ENCODE measurements at regions not wholly inside any gene's neighbourhood (a gene's known extent, or its start where the extent isn't known, plus 50 kb on each side); places are given as distances from the start of the nearest gene placed in this dataset.
"Not testable (repeated sequence)": the region's sequence is repeated elsewhere in the genome, so short reads cannot be mapped to it uniquely, and the experiment has no call there.

GRCh38 chr6:48591158-48591557 is 480.2 kb upstream of the PTCHD4 start:
- not testable (repeated sequence) for DNase-seq

- no peak for DNase-seq
Measured at GRCh38 chr6:48584846-48585245, 473.8 kb upstream of the PTCHD4 start.

- DNase-seq = no peak
Measured at GRCh38 chr6:48570656-48571055, 459.7 kb upstream of the PTCHD4 start.

GRCh38 chr6:48568856-48569255 is 457.9 kb upstream of the PTCHD4 start:
- DNase-seq = no peak

GRCh38 chr6:48567016-48567415 is 456.0 kb upstream of the PTCHD4 start:
- DNase-seq = no peak

GRCh38 chr6:48564036-48564820 is 453.2 kb upstream of the PTCHD4 start:
- no peak for DNase-seq

GRCh38 chr6:48563433-48563832 is 452.4 kb upstream of the PTCHD4 start:
- DNase-seq = no peak

- no peak for DNase-seq
Measured at GRCh38 chr6:48560408-48560807, 449.4 kb upstream of the PTCHD4 start.

GRCh38 chr6:48553467-48554189 is 442.6 kb upstream of the PTCHD4 start:
- no peak for DNase-seq

GRCh38 chr6:48552905-48553304 is 441.9 kb upstream of the PTCHD4 start:
- no peak for DNase-seq

- DNase-seq = no peak
Measured at GRCh38 chr6:48550603-48551002, 439.6 kb upstream of the PTCHD4 start.

- DNase-seq = no peak
Measured at GRCh38 chr6:48542191-48542590, 431.2 kb upstream of the PTCHD4 start.

- DNase-seq = no peak
Measured at GRCh38 chr6:48541649-48542048, 430.7 kb upstream of the PTCHD4 start.

- no peak for DNase-seq
Measured at GRCh38 chr6:48535582-48536009, 424.6 kb upstream of the PTCHD4 start.

- DNase-seq = not testable (repeated sequence)
Measured at GRCh38 chr6:48530978-48531377, 420.0 kb upstream of the PTCHD4 start.

GRCh38 chr6:48525849-48526248 is 414.9 kb upstream of the PTCHD4 start:
- no peak for DNase-seq

GRCh38 chr6:48520951-48521350 is 410.0 kb upstream of the PTCHD4 start:
- DNase-seq = no peak

GRCh38 chr6:48512390-48512789 is 401.4 kb upstream of the PTCHD4 start:
- no peak for DNase-seq

- DNase-seq = no peak
Measured at GRCh38 chr6:48511378-48511777, 400.4 kb upstream of the PTCHD4 start.

- no peak for DNase-seq
Measured at GRCh38 chr6:48505621-48506020, 394.6 kb upstream of the PTCHD4 start.

GRCh38 chr6:48493432-48493831 is 382.4 kb upstream of the PTCHD4 start:
- not testable (repeated sequence) for DNase-seq

GRCh38 chr6:48490658-48491057 is 379.7 kb upstream of the PTCHD4 start:
- no peak for DNase-seq

- DNase-seq = no peak
Measured at GRCh38 chr6:48486876-48487275, 375.9 kb upstream of the PTCHD4 start.

- DNase-seq = no peak
Measured at GRCh38 chr6:48486373-48486772, 375.4 kb upstream of the PTCHD4 start.
